Pancreas (tissue), 10 donors: ENCODE measurements at regions not wholly inside any gene's neighbourhood (a gene's known extent, or its start where the extent isn't known, plus 50 kb on each side); places are given as distances from the start of the nearest gene placed in this dataset.

Source experiments
- ATAC-seq, 4 donors: fragments of 200-7000 bp; cut with Tn5 transposase; one replicate each; pipeline versions ENCODE4 v1.8.0 to v1.9.1; 2020; ENCODE audit warnings: mild to moderate bottlenecking in 4 of 4, moderate library complexity in 4 of 4
- DNase-seq, 6 donors: peaks; one replicate each; pipeline ENCODE4 v3.0.0-alpha.2; 2020
- FAIRE-seq: peaks from 2 replicates; lab custom pipeline; 2012; peaks lifted over from hg19 to GRCh38; lab: Jason Lieb, UNC
- H3K27ac ChIP-seq, 4 donors: fragments of 200-600 bp; sonication (generic); 1 replicate in 3 of 4; 2 replicates in 1 of 4; pipeline versions ENCODE4 v1.5.0 to v1.8.0; 2020
- H3K27me3 ChIP-seq, 4 donors: fragments of 200-600 bp; one replicate each; pipeline ENCODE4 v1.8.0; 2021
- H3K36me3 ChIP-seq, 3 donors: fragments of 200-600 bp; sonication (generic) in 1 of 3; one replicate each; pipeline versions ENCODE4 v1.5.0 to v1.8.0; 2020 to 2021
- H3K4me1 ChIP-seq, 3 donors: fragments of 200-600 bp; one replicate each; pipeline ENCODE4 v1.8.0; 2021
- H3K4me3 ChIP-seq, 4 donors: fragments of 200-600 bp; sonication (generic) in 2 of 4; one replicate each; pipeline versions ENCODE4 v1.5.0 to v1.8.0; 2020 to 2021
- H3K9me3 ChIP-seq, 4 donors: fragments of 200-600 bp; one replicate each; pipeline ENCODE4 v1.8.0; 2021
- WGBS, 2 donors: extraction: QIAGEN DNeasy Blood & Tissue Kit; methylation state at CpG; one replicate each; pipeline ENCODE4 v1.1.7; 2013; 5-methylcytosine and 5-hydroxymethylcytosine counted together
- intact Hi-C, 3 donors: fragments of 100-400 bp; cut with DNase I; formaldehyde crosslinking; loops; one replicate each; pipeline versions ENCODE4 v1.11.1 to v1.14.2; 2022
- TF ChIP-seq, protein P1 (sequence below), 4 donors: fragments of 200-600 bp; sonication (generic) in 3 of 4; IDR thresholded peaks; one replicate each; pipeline versions ENCODE4 v1.5.0 to v1.8.0; 2021; ENCODE audit warnings: antibody characterized with exemption in 4 of 4
- donor health status: healthy with polysubstance abuse.
- donor health status: DM: no; HTN: no; CAD: no; lungs with moderate emphysema.
- donor health status: DM: no; HTN: no; CAD: no.
- donor health status: control.
- donor health status: control.
- donor health status: Bipolar disorder and iron deficiency.
- donor health status: DM: yes; HTN: yes; CAD: no.
- donor health status: DM: no; HTN: no; CAD: no.
- donor health status: DM: no; HTN: no; CAD: no.
- donor health status: DM: yes; HTN: yes; CAD: no.

DNA sequence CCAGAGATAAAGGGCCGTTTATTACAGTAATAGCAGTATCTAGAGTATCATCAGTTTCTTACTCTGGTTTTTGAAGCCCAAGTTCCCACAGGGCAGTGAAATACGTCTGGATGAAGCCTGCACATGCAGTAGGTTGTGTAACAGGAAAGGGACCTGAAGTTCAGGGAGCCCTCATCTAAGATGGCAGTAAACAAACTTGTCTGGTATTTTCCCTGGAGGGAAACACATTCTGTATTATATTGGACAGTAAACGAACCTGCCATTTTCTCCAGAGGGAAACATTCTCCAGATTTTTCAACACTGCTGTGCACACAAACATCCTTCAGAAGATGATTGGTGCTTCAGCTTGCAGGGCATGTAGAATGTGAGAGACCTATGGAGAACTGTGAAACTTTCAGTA lies 189.9 kb downstream of the TFEC start:
- Histone ChIP-seq H3K27me3 (no peaks in the 10 kb centered on the region), H3K9me3 (no peaks in the 10 kb centered on the region), H3K36me3 (no peaks in the 10 kb centered on the region), H3K4me1 (no peaks in the 10 kb centered on the region), H3K27ac (no peak overlapping the region), H3K4me3 (no peak overlapping the region)
- whole genome bisulfite sequencing, 2 donors, result 5 to 9% methylated on average over 3 of the region's 3 CpGs
- TF ChIP-seq, protein P1, sequence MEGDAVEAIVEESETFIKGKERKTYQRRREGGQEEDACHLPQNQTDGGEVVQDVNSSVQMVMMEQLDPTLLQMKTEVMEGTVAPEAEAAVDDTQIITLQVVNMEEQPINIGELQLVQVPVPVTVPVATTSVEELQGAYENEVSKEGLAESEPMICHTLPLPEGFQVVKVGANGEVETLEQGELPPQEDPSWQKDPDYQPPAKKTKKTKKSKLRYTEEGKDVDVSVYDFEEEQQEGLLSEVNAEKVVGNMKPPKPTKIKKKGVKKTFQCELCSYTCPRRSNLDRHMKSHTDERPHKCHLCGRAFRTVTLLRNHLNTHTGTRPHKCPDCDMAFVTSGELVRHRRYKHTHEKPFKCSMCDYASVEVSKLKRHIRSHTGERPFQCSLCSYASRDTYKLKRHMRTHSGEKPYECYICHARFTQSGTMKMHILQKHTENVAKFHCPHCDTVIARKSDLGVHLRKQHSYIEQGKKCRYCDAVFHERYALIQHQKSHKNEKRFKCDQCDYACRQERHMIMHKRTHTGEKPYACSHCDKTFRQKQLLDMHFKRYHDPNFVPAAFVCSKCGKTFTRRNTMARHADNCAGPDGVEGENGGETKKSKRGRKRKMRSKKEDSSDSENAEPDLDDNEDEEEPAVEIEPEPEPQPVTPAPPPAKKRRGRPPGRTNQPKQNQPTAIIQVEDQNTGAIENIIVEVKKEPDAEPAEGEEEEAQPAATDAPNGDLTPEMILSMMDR (IDR thresholded peaks at IDR 0.05), result no peak
- ATAC-seq (no peak), FAIRE-seq (no peak), DNase-seq (no peak)
- intact Hi-C loops, result no loop called here

DNA sequence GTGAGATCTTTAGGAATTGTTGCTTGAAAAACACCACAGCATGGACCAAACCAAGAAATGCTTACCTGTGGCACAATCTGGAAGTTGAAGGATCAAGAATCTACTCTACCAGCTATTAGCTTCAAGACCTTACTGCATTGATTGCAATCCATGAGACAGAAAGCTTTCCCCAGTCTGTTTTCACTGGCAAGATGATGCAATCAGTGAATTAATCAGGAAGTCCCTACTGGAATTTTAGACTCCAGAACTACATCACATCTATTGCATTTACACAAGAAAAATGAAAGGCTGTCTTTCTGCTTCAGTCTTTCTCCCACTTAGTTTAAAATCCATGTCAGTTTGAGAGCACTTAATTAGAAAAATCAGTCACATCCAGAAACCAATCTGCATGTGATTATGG lies 191.7 kb downstream of the TFEC start:
- DNase-seq (no peak), ATAC-seq (no peak), FAIRE-seq (no peak)
- H3K36me3 ChIP-seq, result no peaks in the 10 kb centered on the region
- H3K4me3 ChIP-seq, result no peak overlapping the region
- H3K27me3 ChIP-seq, result peaks cover 0 to 3% (median 0%) of the 10 kb centered on the region in 4 donors
- no peaks in the 10 kb centered on the region for H3K4me1 ChIP-seq
- no peak overlapping the region for H3K27ac ChIP-seq
- TF ChIP-seq, protein P1 (IDR thresholded peaks at IDR 0.05), result no peak
- no peaks in the 10 kb centered on the region for H3K9me3 ChIP-seq
- intact Hi-C loops, result no loop called here

DNA sequence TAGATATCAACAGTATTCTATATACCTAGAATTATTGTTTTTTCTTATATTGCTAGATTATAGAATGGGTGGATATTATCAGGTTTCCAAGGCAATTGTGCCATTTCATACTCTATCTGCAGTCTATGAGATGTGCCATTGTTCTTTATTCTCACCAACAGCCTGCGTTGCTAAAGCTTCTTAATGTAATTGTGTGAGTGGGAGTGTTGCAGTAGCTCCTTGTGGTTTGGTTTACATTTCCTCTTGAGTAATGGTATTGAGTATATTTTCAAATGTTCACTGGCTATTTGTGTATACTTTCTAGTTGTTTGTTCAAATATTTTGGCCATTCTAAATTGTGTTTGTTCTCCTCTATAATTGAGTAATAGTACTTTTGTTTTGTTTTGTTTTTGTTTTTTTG lies 199.2 kb downstream of the TFEC start:
- WGBS, 2 donors, result 68 to 78% methylated on average over 1 of the region's 1 CpG

DNA sequence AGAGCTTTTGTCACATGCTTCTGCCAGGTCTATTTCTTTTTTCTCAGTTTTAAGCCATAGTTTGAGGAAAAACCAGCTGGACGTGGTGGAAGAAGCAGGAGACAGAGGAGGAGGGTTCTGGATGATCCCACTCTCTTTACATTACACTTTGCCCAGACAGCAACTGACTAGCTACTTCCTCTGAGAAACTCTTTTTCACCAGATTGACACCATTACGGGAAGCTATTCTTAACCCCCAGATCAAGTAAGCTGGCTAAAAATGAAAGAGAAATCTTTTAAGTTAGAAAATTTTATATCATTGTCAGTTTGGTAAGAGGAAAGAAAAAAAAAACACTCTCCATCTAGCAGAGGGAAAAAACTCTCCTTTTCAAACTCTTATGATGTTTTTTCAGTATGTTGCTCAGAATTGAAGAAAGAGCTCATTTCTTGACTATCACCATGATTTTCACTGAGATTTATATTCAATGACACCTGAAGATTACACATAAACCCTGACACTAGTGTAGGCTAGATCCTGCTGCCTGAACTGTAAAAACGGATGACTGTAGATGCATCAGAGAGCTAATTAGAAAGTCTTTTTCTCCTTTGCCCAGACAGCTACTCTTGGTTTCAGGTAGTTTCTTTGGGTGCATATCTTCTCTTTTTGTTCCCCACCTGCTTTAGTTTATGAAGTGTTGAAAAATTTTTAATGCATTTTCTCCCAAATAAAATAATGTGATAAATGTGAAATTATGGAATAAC lies 203.1 kb downstream of the TFEC start:
- ATAC-seq (no peak), FAIRE-seq (no peak), DNase-seq (no peak)
- intact Hi-C loops, result no loop called here
- TF ChIP-seq, protein P1 (IDR thresholded peaks at IDR 0.05), result no peak
- Histone ChIP-seq H3K27me3 (no peaks in the 10 kb centered on the region), H3K4me1 (no peaks in the 10 kb centered on the region), H3K9me3 (no peaks in the 10 kb centered on the region), H3K4me3 (no peak overlapping the region), H3K27ac (no peak overlapping the region), H3K36me3 (no peaks in the 10 kb centered on the region)
- 54 to 68% methylated on average over 3 of the region's 3 CpGs for WGBS, 2 donors

More for the DNA sequence above, 199.2 kb downstream of the TFEC start:
- TF ChIP-seq, protein P1 (IDR thresholded peaks at IDR 0.05), result no peak
- Histone ChIP-seq H3K4me1 (no peaks in the 10 kb centered on the region), H3K27me3 (peaks cover 0 to 3% (median 0%) of the 10 kb centered on the region in 4 donors), H3K27ac (no peak overlapping the region), H3K4me3 (no peak overlapping the region), H3K36me3 (no peaks in the 10 kb centered on the region), H3K9me3 (no peaks in the 10 kb centered on the region)
- DNase-seq, result no peak
- no peak for FAIRE-seq
- no peak for ATAC-seq
- intact Hi-C loops, result no loop called here

DNA sequence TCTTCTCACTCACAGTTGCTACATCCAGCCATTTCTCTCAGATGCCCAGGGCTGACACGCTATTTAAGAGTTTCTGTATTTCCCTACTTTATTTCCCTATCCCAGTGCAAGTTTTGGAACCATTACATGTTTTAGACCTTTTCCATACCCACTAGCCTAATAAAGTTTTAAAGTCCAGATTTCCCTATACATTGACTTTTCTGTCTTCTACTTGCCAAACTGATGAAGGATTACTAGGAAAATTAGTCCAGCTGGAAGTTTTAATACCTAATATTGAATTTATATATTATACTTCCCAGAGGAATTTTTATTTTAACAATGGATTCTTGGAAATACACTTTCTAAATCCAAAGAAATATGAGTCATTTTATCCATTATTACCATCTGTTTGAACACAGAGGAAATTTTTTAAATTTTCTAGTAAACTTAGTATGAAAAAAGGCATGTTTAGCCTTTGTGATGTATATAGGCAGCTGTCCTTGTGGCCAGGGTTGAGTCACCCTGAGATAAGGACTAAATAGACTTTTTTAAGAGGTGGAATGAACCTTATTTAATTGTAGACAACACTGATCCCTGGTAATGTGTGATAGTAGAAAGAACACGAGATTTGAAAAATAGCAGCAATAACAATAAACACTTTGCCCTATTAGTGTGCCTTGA lies 205.0 kb downstream of the TFEC start:
- ATAC-seq (no peak), DNase-seq (no peak), FAIRE-seq (no peak)
- H3K9me3 ChIP-seq, result no peaks in the 10 kb centered on the region
- H3K27me3 ChIP-seq, result no peaks in the 10 kb centered on the region
- intact Hi-C loops, result no loop called here
- no peak overlapping the region for H3K27ac ChIP-seq
- TF ChIP-seq, protein P1 (IDR thresholded peaks at IDR 0.05), result no peak
- WGBS, 2 donors, result 76% methylated on average over 2 of the region's 2 CpGs
- H3K36me3 ChIP-seq, result no peaks in the 10 kb centered on the region
- no peaks in the 10 kb centered on the region for H3K4me1 ChIP-seq
- H3K4me3 ChIP-seq, result no peak overlapping the region
